AG10803 (cell line): ENCODE measurements at regions not wholly inside any gene's neighbourhood (a gene's known extent, or its start where the extent isn't known, plus 50 kb on each side); places are given as distances from the start of the nearest gene placed in this dataset.

ENCODE experiments used
- DNase-seq: peaks from one replicate; pipeline ENCODE4 v3.0.0; 2010; ENCODE audit warnings: low read depth
- H3K4me3 ChIP-seq: 2 replicates; pipeline ENCODE4 v1.5.1; 2011; ENCODE audit warnings: mild to moderate bottlenecking, low read length, control low read depth
- CTCF ChIP-seq: conservative IDR thresholded peaks from 2 replicates; pipeline ENCODE4 v1.5.1; 2011; ENCODE audit warnings: mild to moderate bottlenecking, low read length, control low read depth, inconsistent platforms

- no peak for DNase-seq
- H3K4me3 ChIP-seq: no peak overlapping the region
- no peak for TF ChIP-seq CTCF
Measured at GRCh38 chr3:146881356-146881755, 276.2 kb upstream of the PLSCR5 start.

GRCh38 chr3:146873748-146874147 is 268.6 kb upstream of the PLSCR5 start:
- no peak for TF ChIP-seq CTCF
- DNase-seq: no peak
- H3K4me3 ChIP-seq: no peak overlapping the region

- no peak for DNase-seq
- no peak for TF ChIP-seq CTCF
- H3K4me3 ChIP-seq: no peak overlapping the region
Measured at GRCh38 chr3:146865175-146865755, 260.1 kb upstream of the PLSCR5 start.

GRCh38 chr3:146861262-146861661 is 256.1 kb upstream of the PLSCR5 start:
- no peak for TF ChIP-seq CTCF
- no peak overlapping the region for H3K4me3 ChIP-seq
- DNase-seq: no peak

- H3K4me3 ChIP-seq: no peak overlapping the region
- no peak for TF ChIP-seq CTCF
- DNase-seq: no peak
Measured at GRCh38 chr3:146854523-146854922, 249.4 kb upstream of the PLSCR5 start.

- no peak overlapping the region for H3K4me3 ChIP-seq
- TF ChIP-seq CTCF: no peak
- DNase-seq: no peak
Measured at GRCh38 chr3:146851665-146852064, 246.5 kb upstream of the PLSCR5 start.

GRCh38 chr3:146845361-146845760 is 240.2 kb upstream of the PLSCR5 start:
- no peak for DNase-seq
- H3K4me3 ChIP-seq: no peak overlapping the region
- no peak for TF ChIP-seq CTCF
